ENCODE measurements at regions not wholly inside any gene's neighbourhood (a gene's known extent, or its start where the extent isn't known, plus 50 kb on each side); places are given as distances from the start of the nearest gene placed in this dataset.

- H3K4me3 ChIP-seq (ENCODE audit: low read depth, low read length), result no peak overlapping the region
- no peaks in the 10 kb centered on the region for H3K27me3 ChIP-seq (ENCODE audit: control insufficient read depth, insufficient read depth, low read length)
- no peaks in the 10 kb centered on the region for H3K36me3 ChIP-seq (ENCODE audit: control insufficient read depth, insufficient read depth, low read length)
- DNase-seq (no peak), ATAC-seq (ENCODE audit: low read depth in 2 of 2) (no peak)
- H3K27me3 Mint-ChIP-seq, result no peaks in the 10 kb centered on the region
- H3K9me3 ChIP-seq (ENCODE audit: control insufficient read depth in 2 of 2, low read length in 2 of 2), result no peaks in the 10 kb centered on the region
- no peaks in the 10 kb centered on the region for H3K36me3 Mint-ChIP-seq
- H3K27ac ChIP-seq (ENCODE audit: insufficient read depth, low read length, poor library complexity, severe bottlenecking), result no peak overlapping the region
- no peak overlapping the region for H3K4me3 Mint-ChIP-seq
- H3K4me1 ChIP-seq (ENCODE audit: control insufficient read depth, insufficient read depth, low read length, poor library complexity, severe bottlenecking), result no peaks in the 10 kb centered on the region
- peak overlapping the region in 1 of 3 donors; percentile 38 for H3K27ac Mint-ChIP-seq
- peaks cover 3 to 17% (median 9%) of the 10 kb centered on the region in 7 donors for H3K9me3 Mint-ChIP-seq
- no peaks in the 10 kb centered on the region for H3K4me1 Mint-ChIP-seq
Measured at GRCh38 chr3:89628856-89629670, 521.6 kb downstream of the EPHA3 start.

GRCh38 chr3:89635137-89635536 is 527.7 kb downstream of the EPHA3 start:
- Histone ChIP-seq H3K27ac (ENCODE audit: insufficient read depth, low read length, poor library complexity, severe bottlenecking) (no peak overlapping the region), H3K27me3 (ENCODE audit: control insufficient read depth, insufficient read depth, low read length) (no peaks in the 10 kb centered on the region), H3K36me3 (ENCODE audit: control insufficient read depth, insufficient read depth, low read length) (no peaks in the 10 kb centered on the region), H3K4me3 (ENCODE audit: low read depth, low read length) (no peak overlapping the region), H3K4me1 (ENCODE audit: control insufficient read depth, insufficient read depth, low read length, poor library complexity, severe bottlenecking) (no peaks in the 10 kb centered on the region), H3K9me3 (ENCODE audit: control insufficient read depth in 2 of 2, low read length in 2 of 2) (peaks cover 0 to 3% of the 10 kb centered on the region in 2 experiments)
- no peaks in the 10 kb centered on the region for H3K36me3 Mint-ChIP-seq
- ATAC-seq (ENCODE audit: low read depth in 2 of 2) (no peak), DNase-seq (no peak)
- H3K27ac Mint-ChIP-seq, result no peak overlapping the region
- no peak overlapping the region for H3K4me3 Mint-ChIP-seq
- H3K9me3 Mint-ChIP-seq, result peaks cover 3 to 17% (median 7%) of the 10 kb centered on the region in 7 donors
- no peaks in the 10 kb centered on the region for H3K27me3 Mint-ChIP-seq
- H3K4me1 Mint-ChIP-seq, result no peaks in the 10 kb centered on the region

- ATAC-seq (ENCODE audit: low read depth in 2 of 2), result no peak
- Mint-ChIP-seq H3K4me1 (no peaks in the 10 kb centered on the region), H3K36me3 (no peaks in the 10 kb centered on the region), H3K27ac (no peak overlapping the region), H3K27me3 (no peaks in the 10 kb centered on the region), H3K9me3 (peaks cover 2 to 19% (median 3%) of the 10 kb centered on the region in 7 donors), H3K4me3 (no peak overlapping the region)
- H3K4me1 ChIP-seq (ENCODE audit: control insufficient read depth, insufficient read depth, low read length, poor library complexity, severe bottlenecking), result no peaks in the 10 kb centered on the region
- H3K9me3 ChIP-seq (ENCODE audit: control insufficient read depth in 2 of 2, low read length in 2 of 2), result peaks cover 0 to 5% of the 10 kb centered on the region in 2 experiments
- H3K27ac ChIP-seq (ENCODE audit: insufficient read depth, low read length, poor library complexity, severe bottlenecking), result no peak overlapping the region
- H3K36me3 ChIP-seq (ENCODE audit: control insufficient read depth, insufficient read depth, low read length), result no peaks in the 10 kb centered on the region
- no peak for DNase-seq
- no peaks in the 10 kb centered on the region for H3K27me3 ChIP-seq (ENCODE audit: control insufficient read depth, insufficient read depth, low read length)
- no peak overlapping the region for H3K4me3 ChIP-seq (ENCODE audit: low read depth, low read length)
Measured at GRCh38 chr3:89644716-89645115, 537.3 kb downstream of the EPHA3 start.

GRCh38 chr3:89649431-89649830 is 542.0 kb downstream of the EPHA3 start:
- no peaks in the 10 kb centered on the region for H3K4me1 Mint-ChIP-seq
- H3K27me3 ChIP-seq (ENCODE audit: control insufficient read depth, insufficient read depth, low read length), result no peaks in the 10 kb centered on the region
- no peaks in the 10 kb centered on the region for H3K36me3 ChIP-seq (ENCODE audit: control insufficient read depth, insufficient read depth, low read length)
- no peak overlapping the region for H3K27ac ChIP-seq (ENCODE audit: insufficient read depth, low read length, poor library complexity, severe bottlenecking)
- no peaks in the 10 kb centered on the region for H3K36me3 Mint-ChIP-seq
- no peak overlapping the region for H3K4me3 Mint-ChIP-seq
- peaks cover 1 to 16% (median 6%) of the 10 kb centered on the region in 7 donors for H3K9me3 Mint-ChIP-seq
- H3K27me3 Mint-ChIP-seq, result no peaks in the 10 kb centered on the region
- H3K9me3 ChIP-seq (ENCODE audit: control insufficient read depth in 2 of 2, low read length in 2 of 2), result peaks cover 0 to 3% of the 10 kb centered on the region in 2 experiments
- no peak overlapping the region for H3K27ac Mint-ChIP-seq
- DNase-seq (no peak), ATAC-seq (ENCODE audit: low read depth in 2 of 2) (no peak)
- no peak overlapping the region for H3K4me3 ChIP-seq (ENCODE audit: low read depth, low read length)
- no peaks in the 10 kb centered on the region for H3K4me1 ChIP-seq (ENCODE audit: control insufficient read depth, insufficient read depth, low read length, poor library complexity, severe bottlenecking)

GRCh38 chr3:89654031-89654430 is 546.6 kb downstream of the EPHA3 start:
- no peaks in the 10 kb centered on the region for H3K27me3 Mint-ChIP-seq
- no peaks in the 10 kb centered on the region for H3K27me3 ChIP-seq (ENCODE audit: control insufficient read depth, insufficient read depth, low read length)
- H3K4me3 ChIP-seq (ENCODE audit: low read depth, low read length), result no peak overlapping the region
- H3K27ac Mint-ChIP-seq, result no peak overlapping the region
- H3K4me1 ChIP-seq (ENCODE audit: control insufficient read depth, insufficient read depth, low read length, poor library complexity, severe bottlenecking), result no peaks in the 10 kb centered on the region
- H3K4me1 Mint-ChIP-seq, result no peaks in the 10 kb centered on the region
- H3K36me3 ChIP-seq (ENCODE audit: control insufficient read depth, insufficient read depth, low read length), result no peaks in the 10 kb centered on the region
- no peaks in the 10 kb centered on the region for H3K36me3 Mint-ChIP-seq
- ATAC-seq (ENCODE audit: low read depth in 2 of 2), result no peak
- peaks cover 3 to 27% (median 13%) of the 10 kb centered on the region in 7 donors for H3K9me3 Mint-ChIP-seq
- H3K27ac ChIP-seq (ENCODE audit: insufficient read depth, low read length, poor library complexity, severe bottlenecking), result no peak overlapping the region
- peaks cover 14 to 24% of the 10 kb centered on the region in 2 experiments for H3K9me3 ChIP-seq (ENCODE audit: control insufficient read depth in 2 of 2, low read length in 2 of 2)
- no peak for DNase-seq
- H3K4me3 Mint-ChIP-seq, result no peak overlapping the region

GRCh38 chr3:89656388-89656787 is 549.0 kb downstream of the EPHA3 start:
- H3K27me3 ChIP-seq (ENCODE audit: control insufficient read depth, insufficient read depth, low read length), result no peaks in the 10 kb centered on the region

GRCh38 chr3:89679686-89680085 is 572.3 kb downstream of the EPHA3 start:
- H3K4me1 Mint-ChIP-seq, result peaks cover 0 to 5% (median 0%) of the 10 kb centered on the region in 4 donors

More at GRCh38 chr3:89656388-89656787, 549.0 kb downstream of the EPHA3 start:
- DNase-seq (no peak), ATAC-seq (ENCODE audit: low read depth in 2 of 2) (no peak)
- Histone ChIP-seq H3K36me3 (ENCODE audit: control insufficient read depth, insufficient read depth, low read length) (no peaks in the 10 kb centered on the region), H3K4me3 (ENCODE audit: low read depth, low read length) (no peak overlapping the region), H3K27ac (ENCODE audit: insufficient read depth, low read length, poor library complexity, severe bottlenecking) (no peak overlapping the region), H3K4me1 (ENCODE audit: control insufficient read depth, insufficient read depth, low read length, poor library complexity, severe bottlenecking) (no peaks in the 10 kb centered on the region), H3K9me3 (ENCODE audit: control insufficient read depth in 2 of 2, low read length in 2 of 2) (peaks cover 14 to 24% of the 10 kb centered on the region in 2 experiments)
- H3K4me3 Mint-ChIP-seq, result no peak overlapping the region
- H3K36me3 Mint-ChIP-seq, result no peaks in the 10 kb centered on the region
- H3K27me3 Mint-ChIP-seq, result no peaks in the 10 kb centered on the region
- no peak overlapping the region for H3K27ac Mint-ChIP-seq
- no peaks in the 10 kb centered on the region for H3K4me1 Mint-ChIP-seq
- peaks cover 2 to 29% (median 9%) of the 10 kb centered on the region in 7 donors for H3K9me3 Mint-ChIP-seq

GRCh38 chr3:89682556-89682955 is 575.1 kb downstream of the EPHA3 start:
- H3K27ac Mint-ChIP-seq, result no peak overlapping the region
- no peaks in the 10 kb centered on the region for H3K36me3 Mint-ChIP-seq
- no peaks in the 10 kb centered on the region for H3K4me1 ChIP-seq (ENCODE audit: control insufficient read depth, insufficient read depth, low read length, poor library complexity, severe bottlenecking)
- H3K36me3 ChIP-seq (ENCODE audit: control insufficient read depth, insufficient read depth, low read length), result no peaks in the 10 kb centered on the region
- DNase-seq, result no peak
- H3K27me3 ChIP-seq (ENCODE audit: control insufficient read depth, insufficient read depth, low read length), result no peaks in the 10 kb centered on the region
- no peak overlapping the region for H3K27ac ChIP-seq (ENCODE audit: insufficient read depth, low read length, poor library complexity, severe bottlenecking)
- H3K27me3 Mint-ChIP-seq, result no peaks in the 10 kb centered on the region
- peaks cover 0 to 4% of the 10 kb centered on the region in 2 experiments for H3K9me3 ChIP-seq (ENCODE audit: control insufficient read depth in 2 of 2, low read length in 2 of 2)
- peaks cover 4 to 18% (median 8%) of the 10 kb centered on the region in 7 donors for H3K9me3 Mint-ChIP-seq
- no peak overlapping the region for H3K4me3 Mint-ChIP-seq
- no peak for ATAC-seq (ENCODE audit: low read depth in 2 of 2)
- no peak overlapping the region for H3K4me3 ChIP-seq (ENCODE audit: low read depth, low read length)
- H3K4me1 Mint-ChIP-seq, result peaks cover 0 to 5% (median 0%) of the 10 kb centered on the region in 4 donors

More at GRCh38 chr3:89679686-89680085, 572.3 kb downstream of the EPHA3 start:
- Mint-ChIP-seq H3K27ac (no peak overlapping the region), H3K9me3 (peaks cover 3 to 17% (median 8%) of the 10 kb centered on the region in 7 donors), H3K4me3 (no peak overlapping the region), H3K27me3 (no peaks in the 10 kb centered on the region), H3K36me3 (no peaks in the 10 kb centered on the region)
- no peaks in the 10 kb centered on the region for H3K4me1 ChIP-seq (ENCODE audit: control insufficient read depth, insufficient read depth, low read length, poor library complexity, severe bottlenecking)
- peaks cover 0 to 4% of the 10 kb centered on the region in 2 experiments for H3K9me3 ChIP-seq (ENCODE audit: control insufficient read depth in 2 of 2, low read length in 2 of 2)
- no peaks in the 10 kb centered on the region for H3K36me3 ChIP-seq (ENCODE audit: control insufficient read depth, insufficient read depth, low read length)
- H3K4me3 ChIP-seq (ENCODE audit: low read depth, low read length), result no peak overlapping the region
- H3K27ac ChIP-seq (ENCODE audit: insufficient read depth, low read length, poor library complexity, severe bottlenecking), result no peak overlapping the region
- ATAC-seq (ENCODE audit: low read depth in 2 of 2) (no peak), DNase-seq (no peak)
- no peaks in the 10 kb centered on the region for H3K27me3 ChIP-seq (ENCODE audit: control insufficient read depth, insufficient read depth, low read length)

Data from CD4-positive, CD25-positive, alpha-beta regulatory T cell (primary cell).